ENCODE measurements at regions not wholly inside any gene's neighbourhood (a gene's known extent, or its start where the extent isn't known, plus 50 kb on each side); places are given as distances from the start of the nearest gene placed in this dataset.

DNA sequence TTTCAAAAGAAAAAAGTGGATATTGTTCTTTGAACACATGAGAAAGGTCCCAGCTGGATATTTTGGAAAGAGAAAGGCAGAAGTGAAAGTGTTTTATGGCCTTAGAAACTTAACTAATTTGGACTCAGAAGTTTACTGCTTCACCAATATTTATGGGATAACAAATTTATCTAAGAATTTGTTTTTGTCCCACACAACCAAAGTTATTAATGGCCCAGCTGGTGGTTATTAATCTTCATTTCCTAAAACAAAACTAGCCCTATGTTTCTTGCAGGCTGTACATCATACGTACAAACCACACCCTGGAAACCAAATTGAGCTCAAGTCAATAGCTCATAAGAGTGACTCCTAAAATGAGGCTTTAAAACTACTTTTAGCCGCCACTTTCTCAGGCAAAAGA, 372.9 kb upstream of the LMCD1 start:
- Histone ChIP-seq H4K20me1 (ENCODE audit: insufficient read depth, low read length) (no peaks in the 10 kb centered on the region), H3K27ac (ENCODE audit: low read depth, low read length, poor library complexity, severe bottlenecking) (no peak overlapping the region), H3K9me3 (ENCODE audit: low read length) (no peaks in the 10 kb centered on the region), H3K36me3 (ENCODE audit: insufficient read depth, low read length) (no peaks in the 10 kb centered on the region), H2AFZ (ENCODE audit: low read length) (no peak overlapping the region), H3K79me2 (ENCODE audit: insufficient read depth, low read depth, low read length) (no peaks in the 10 kb centered on the region), H3K4me2 (ENCODE audit: low read length) (no peak overlapping the region), H3K9me2 (ENCODE audit: insufficient read depth, low read length) (no peaks in the 10 kb centered on the region), H3K4me3 (ENCODE audit: low read depth, low read length, poor library complexity, severe bottlenecking) (no peak overlapping the region), H3K4me1 (ENCODE audit: insufficient read depth, low read length, poor library complexity, severe bottlenecking) (no peaks in the 10 kb centered on the region)
- ChIA-PET CTCF (ENCODE audit: unreplicated experiment) (no interaction called here), POLR2A (no interaction called here)
- DNase-seq (ENCODE audit: low spot score) = no peak
- no peak for TF ChIP-seq EZH2phosphoT487 (IDR thresholded peaks at IDR 0.05; ENCODE audit: borderline replicate concordance, low read depth, low read length)
- TF ChIP-seq, protein P1, sequence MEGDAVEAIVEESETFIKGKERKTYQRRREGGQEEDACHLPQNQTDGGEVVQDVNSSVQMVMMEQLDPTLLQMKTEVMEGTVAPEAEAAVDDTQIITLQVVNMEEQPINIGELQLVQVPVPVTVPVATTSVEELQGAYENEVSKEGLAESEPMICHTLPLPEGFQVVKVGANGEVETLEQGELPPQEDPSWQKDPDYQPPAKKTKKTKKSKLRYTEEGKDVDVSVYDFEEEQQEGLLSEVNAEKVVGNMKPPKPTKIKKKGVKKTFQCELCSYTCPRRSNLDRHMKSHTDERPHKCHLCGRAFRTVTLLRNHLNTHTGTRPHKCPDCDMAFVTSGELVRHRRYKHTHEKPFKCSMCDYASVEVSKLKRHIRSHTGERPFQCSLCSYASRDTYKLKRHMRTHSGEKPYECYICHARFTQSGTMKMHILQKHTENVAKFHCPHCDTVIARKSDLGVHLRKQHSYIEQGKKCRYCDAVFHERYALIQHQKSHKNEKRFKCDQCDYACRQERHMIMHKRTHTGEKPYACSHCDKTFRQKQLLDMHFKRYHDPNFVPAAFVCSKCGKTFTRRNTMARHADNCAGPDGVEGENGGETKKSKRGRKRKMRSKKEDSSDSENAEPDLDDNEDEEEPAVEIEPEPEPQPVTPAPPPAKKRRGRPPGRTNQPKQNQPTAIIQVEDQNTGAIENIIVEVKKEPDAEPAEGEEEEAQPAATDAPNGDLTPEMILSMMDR (conservative IDR thresholded peaks at IDR 0.05; ENCODE audit: low read length) = no peak
- intact Hi-C loops (cut with micrococcal nuclease; ENCODE audit: unreplicated experiment) = no loop called here
- BruUV-seq (replicated peaks) = no TSS peak

- no peak overlapping the region for H3K27ac ChIP-seq (ENCODE audit: low read depth, low read length, poor library complexity, severe bottlenecking)
- no peak overlapping the region for H3K4me2 ChIP-seq (ENCODE audit: low read length)
- CTCF ChIA-PET (ENCODE audit: unreplicated experiment) = no interaction called here
Measured at GRCh38 chr3:8136553-8136952, 365.1 kb upstream of the LMCD1 start.

DNA sequence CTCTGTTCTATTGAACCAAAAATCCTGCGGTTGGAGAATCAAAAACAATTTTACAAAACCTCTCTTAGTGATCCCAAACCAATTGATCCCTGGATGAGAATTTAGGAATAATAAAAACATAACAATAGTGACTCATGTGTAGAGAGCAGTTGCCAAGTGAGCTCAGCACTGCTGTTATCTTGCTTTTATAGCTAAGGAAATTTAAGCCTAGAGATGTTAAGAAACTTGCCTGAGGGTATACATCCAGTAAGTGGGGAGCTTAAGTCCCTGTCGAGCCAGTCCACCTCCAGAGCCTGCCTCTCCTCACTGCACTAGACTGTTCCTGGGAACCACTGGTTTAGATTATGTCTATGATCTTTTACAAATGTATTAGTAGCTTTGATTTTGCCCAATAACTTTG, 358.4 kb upstream of the LMCD1 start:
- Histone ChIP-seq H3K9me3 (ENCODE audit: low read length) (no peaks in the 10 kb centered on the region), H3K36me3 (ENCODE audit: insufficient read depth, low read length) (no peaks in the 10 kb centered on the region), H3K4me1 (ENCODE audit: insufficient read depth, low read length, poor library complexity, severe bottlenecking) (no peaks in the 10 kb centered on the region), H3K4me3 (ENCODE audit: low read depth, low read length, poor library complexity, severe bottlenecking) (no peak overlapping the region), H2AFZ (ENCODE audit: low read length) (no peak overlapping the region), H3K4me2 (ENCODE audit: low read length) (no peak overlapping the region), H4K20me1 (ENCODE audit: insufficient read depth, low read length) (no peaks in the 10 kb centered on the region), H3K27ac (ENCODE audit: low read depth, low read length, poor library complexity, severe bottlenecking) (no peak overlapping the region), H3K79me2 (ENCODE audit: insufficient read depth, low read depth, low read length) (no peaks in the 10 kb centered on the region), H3K9me2 (ENCODE audit: insufficient read depth, low read length) (no peaks in the 10 kb centered on the region)
- DNase-seq (ENCODE audit: low spot score) = no peak
- intact Hi-C loops (cut with micrococcal nuclease; ENCODE audit: unreplicated experiment) = no loop called here
- no peak for TF ChIP-seq EZH2phosphoT487 (IDR thresholded peaks at IDR 0.05; ENCODE audit: borderline replicate concordance, low read depth, low read length)
- TF ChIP-seq, protein P1 (conservative IDR thresholded peaks at IDR 0.05; ENCODE audit: low read length) = no peak
- ChIA-PET POLR2A (no interaction called here), CTCF (ENCODE audit: unreplicated experiment) (no interaction called here)
- BruUV-seq (replicated peaks) = no TSS peak

More at GRCh38 chr3:8136553-8136952, 365.1 kb upstream of the LMCD1 start:
- no peak overlapping the region for H2AFZ ChIP-seq (ENCODE audit: low read length)
- BruUV-seq (replicated peaks) = no TSS peak
- DNase-seq (ENCODE audit: low spot score) = no peak
- H3K36me3 ChIP-seq (ENCODE audit: insufficient read depth, low read length) = no peaks in the 10 kb centered on the region
- no peak overlapping the region for H3K4me3 ChIP-seq (ENCODE audit: low read depth, low read length, poor library complexity, severe bottlenecking)
- no peaks in the 10 kb centered on the region for H3K9me2 ChIP-seq (ENCODE audit: insufficient read depth, low read length)
- POLR2A ChIA-PET = no interaction called here
- no peaks in the 10 kb centered on the region for H3K9me3 ChIP-seq (ENCODE audit: low read length)
- no peaks in the 10 kb centered on the region for H3K4me1 ChIP-seq (ENCODE audit: insufficient read depth, low read length, poor library complexity, severe bottlenecking)
- no peaks in the 10 kb centered on the region for H3K79me2 ChIP-seq (ENCODE audit: insufficient read depth, low read depth, low read length)
- intact Hi-C loops (cut with micrococcal nuclease; ENCODE audit: unreplicated experiment) = no loop called here
- no peaks in the 10 kb centered on the region for H4K20me1 ChIP-seq (ENCODE audit: insufficient read depth, low read length)
- TF ChIP-seq, protein P1 (conservative IDR thresholded peaks at IDR 0.05; ENCODE audit: low read length) = no peak
- no peak for TF ChIP-seq EZH2phosphoT487 (IDR thresholded peaks at IDR 0.05; ENCODE audit: borderline replicate concordance, low read depth, low read length)

All from OCI-LY7 (cell line).